ENCODE measurements at regions not wholly inside any gene's neighbourhood (a gene's known extent, or its start where the extent isn't known, plus 50 kb on each side); places are given as distances from the start of the nearest gene placed in this dataset.
"Not testable (repeated sequence)": the region's sequence is repeated elsewhere in the genome, so short reads cannot be mapped to it uniquely, and the experiment has no call there.

DNA sequence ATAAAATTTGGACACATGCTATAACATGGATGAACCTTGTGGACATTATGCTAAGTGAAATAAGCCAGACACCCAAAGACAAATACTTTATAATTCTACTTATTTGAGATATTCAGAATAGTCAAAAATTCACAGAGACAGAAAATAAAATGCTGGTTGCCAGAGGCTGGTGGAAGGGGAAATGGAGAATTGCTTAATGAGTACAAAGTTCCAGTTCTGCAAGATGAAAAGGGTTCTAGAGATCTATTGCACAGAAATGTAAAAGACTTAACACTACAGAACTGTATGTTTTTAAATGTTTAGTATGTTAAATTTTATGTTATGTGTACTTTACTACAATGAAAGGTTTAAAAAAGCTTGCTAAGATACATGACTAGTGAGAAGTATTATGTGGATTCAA, 344.8 kb downstream of the CNTN3 start:
- DNase-seq = no peak

DNA sequence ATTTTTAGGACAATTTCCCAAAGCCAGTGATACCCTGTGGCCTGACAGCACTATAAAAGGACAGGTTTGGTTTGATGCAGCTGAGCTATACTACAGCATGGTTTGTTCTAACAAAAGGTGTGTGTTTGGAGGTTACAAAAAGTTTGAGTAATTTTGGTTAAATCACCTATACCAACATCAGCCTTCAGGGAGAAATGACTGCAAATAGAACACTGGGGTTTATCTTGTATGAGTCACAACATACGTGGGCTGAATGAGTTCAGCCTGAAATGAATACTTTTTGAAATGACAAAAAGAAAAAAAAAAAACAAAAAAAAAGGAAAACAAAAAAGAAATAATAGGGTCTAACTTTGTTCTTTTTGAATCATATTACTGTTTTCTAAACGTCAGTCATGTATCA, 345.7 kb downstream of the CNTN3 start:
- DNase-seq = no peak

- no peak for DNase-seq
These were observed 346.8 kb downstream of the CNTN3 start for GRCh38 chr3:74267588-74268184.

GRCh38 chr3:74267131-74267530, 347.3 kb downstream of the CNTN3 start:
- DNase-seq = no peak

DNA sequence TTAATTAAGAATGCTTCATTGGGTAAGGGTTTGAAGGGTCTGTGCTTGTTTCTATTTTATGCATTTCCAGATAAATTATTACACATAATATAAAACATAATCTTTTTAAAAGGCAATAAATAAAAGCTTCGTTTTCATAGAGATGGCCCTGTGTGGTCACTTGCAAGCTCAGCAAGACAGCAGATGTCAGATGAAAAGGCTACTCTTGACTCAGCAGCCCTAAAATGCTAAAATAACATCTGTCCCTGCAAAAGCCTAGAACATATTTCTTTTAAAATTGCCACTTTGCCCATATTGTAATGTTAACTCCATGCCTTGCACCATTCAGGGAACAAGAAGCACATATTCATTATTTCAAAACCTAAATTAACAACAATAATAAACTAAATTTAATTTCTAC, 349.4 kb downstream of the CNTN3 start:
- DNase-seq = no peak

GRCh38 chr3:74263031-74263430, 351.4 kb downstream of the CNTN3 start:
- no peak for DNase-seq

- no peak for DNase-seq
These were observed 381.4 kb downstream of the CNTN3 start for GRCh38 chr3:74233091-74233490.

GRCh38 chr3:74217467-74217866, 397.0 kb downstream of the CNTN3 start:
- no peak for DNase-seq

- no peak for DNase-seq
These were observed 400.2 kb downstream of the CNTN3 start for GRCh38 chr3:74214286-74214685.

DNA sequence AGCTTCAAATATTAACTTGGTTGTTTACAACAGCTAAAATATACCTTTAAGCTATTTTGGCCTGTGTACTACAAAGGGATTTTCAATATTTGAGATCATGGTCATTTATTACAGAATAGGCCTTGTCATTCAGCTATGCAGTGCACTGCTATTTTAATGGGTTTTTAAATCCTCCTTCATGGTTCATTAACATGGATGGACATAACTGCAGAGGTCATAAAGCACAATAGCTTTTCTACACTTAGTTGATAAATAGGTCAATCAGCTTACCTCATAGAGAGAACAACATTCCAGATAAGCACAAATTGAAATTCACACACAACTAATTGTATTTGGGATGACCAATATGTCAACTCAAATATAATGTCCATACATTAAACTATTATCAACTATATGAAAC, 403.7 kb downstream of the CNTN3 start:
- no peak for DNase-seq

DNA sequence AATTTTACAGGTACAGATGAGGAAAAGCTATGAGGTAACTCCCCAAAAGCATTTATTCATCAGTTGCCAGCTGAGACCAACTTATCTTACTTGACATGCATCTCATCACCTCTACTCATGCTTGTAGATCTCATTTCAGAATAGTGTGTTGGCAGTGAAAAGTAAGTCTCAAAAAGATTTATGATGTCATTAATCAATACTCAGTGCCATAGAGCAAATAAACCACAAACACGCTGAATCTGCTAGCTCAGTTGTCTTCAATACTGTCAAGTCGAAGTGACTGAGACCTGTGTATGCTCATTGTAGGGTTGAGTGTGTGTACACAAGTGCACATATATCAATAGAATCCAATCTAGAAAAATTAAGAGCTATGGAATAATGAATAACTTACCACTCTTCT, 413.5 kb downstream of the CNTN3 start:
- DNase-seq = no peak

GRCh38 chr3:74178664-74179063, 435.8 kb downstream of the CNTN3 start:
- DNase-seq = not testable (repeated sequence)

- DNase-seq = no peak
These were observed 441.4 kb downstream of the CNTN3 start for GRCh38 chr3:74173090-74173489.

- no peak for DNase-seq
These were observed 446.5 kb downstream of the CNTN3 start for GRCh38 chr3:74167926-74168325.

- DNase-seq = no peak
These were observed 449.2 kb downstream of the CNTN3 start for GRCh38 chr3:74165211-74165610.

- no peak for DNase-seq
These were observed 465.0 kb downstream of the CNTN3 start for GRCh38 chr3:74149466-74149865.

DNA sequence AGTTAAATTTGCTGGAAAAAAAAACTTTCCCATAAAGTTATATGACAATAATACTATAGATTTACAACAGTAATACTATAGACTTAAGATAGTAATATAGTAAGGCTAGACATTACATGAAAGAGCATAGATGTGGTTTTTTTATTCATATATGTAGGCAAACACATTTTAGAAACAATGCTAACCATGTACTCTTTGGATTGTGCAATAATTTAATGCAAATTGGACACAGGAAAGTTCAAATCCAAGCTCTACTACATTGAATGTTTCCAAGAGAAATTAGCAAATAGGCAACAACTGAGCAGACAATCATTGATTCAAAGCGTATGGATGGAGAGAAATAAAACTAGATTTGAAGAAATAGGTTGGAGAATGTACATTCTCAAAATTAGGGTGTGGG, 469.2 kb downstream of the CNTN3 start:
- no peak for DNase-seq

DNA sequence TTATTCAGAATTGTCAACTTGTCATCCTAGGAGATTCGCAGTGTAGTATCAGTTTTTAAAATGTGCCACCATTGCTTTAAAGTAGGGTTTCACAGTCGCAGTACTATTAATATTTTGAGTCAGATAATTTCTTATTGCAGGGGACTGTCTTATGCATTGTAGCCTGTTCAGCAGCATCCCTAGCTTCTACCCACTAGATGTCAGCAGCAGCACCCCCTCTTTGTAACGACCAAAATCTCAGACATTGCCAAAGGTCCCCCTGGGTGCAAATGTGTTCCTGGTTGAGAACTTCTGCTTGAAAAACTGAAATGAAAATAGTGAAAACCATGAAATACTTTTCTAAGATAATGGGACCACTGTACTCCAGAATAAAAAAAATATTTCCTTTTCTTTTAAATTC, 474.8 kb downstream of the CNTN3 start:
- DNase-seq = no peak

DNA sequence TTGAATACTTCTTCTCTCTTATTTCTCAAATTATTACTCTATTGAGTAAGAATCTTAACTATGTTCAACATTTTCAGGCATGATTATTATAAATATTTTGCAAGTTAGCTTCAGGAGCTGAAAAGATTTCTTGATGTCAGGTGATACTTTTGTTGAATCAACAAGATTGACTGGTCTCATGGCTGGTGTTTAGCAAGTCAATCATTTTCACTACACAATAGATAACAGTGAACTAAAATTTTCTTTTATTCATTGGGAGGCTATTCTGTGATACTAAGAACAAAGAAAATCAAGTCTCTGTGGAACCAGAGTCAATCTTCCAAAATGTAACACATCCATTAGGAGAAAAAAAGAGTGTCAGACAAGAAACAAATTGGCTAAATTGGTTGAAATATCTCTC, 476.7 kb downstream of the CNTN3 start:
- DNase-seq = no peak

DNA sequence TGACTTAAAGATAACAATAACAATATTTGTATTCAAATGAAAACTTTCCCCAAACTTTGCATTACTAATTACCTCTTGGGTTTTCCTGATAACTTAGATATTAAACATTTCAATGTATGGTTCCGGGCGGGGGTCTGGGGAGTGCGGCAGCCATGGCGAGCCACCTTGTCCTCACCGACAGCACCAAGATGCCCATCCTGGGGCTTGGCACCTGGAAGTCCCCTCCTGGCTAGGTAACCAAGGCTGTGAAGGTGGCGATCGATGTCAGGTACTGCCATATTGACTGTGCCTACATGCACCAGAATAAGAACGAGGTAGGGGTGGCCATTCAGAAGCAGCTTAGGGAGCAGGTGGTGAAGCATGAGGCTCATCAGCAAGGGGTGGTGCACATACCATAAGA, 478.7 kb downstream of the CNTN3 start:
- DNase-seq = no peak

GRCh38 chr3:74134831-74135230, 479.6 kb downstream of the CNTN3 start:
- no peak for DNase-seq

DNA sequence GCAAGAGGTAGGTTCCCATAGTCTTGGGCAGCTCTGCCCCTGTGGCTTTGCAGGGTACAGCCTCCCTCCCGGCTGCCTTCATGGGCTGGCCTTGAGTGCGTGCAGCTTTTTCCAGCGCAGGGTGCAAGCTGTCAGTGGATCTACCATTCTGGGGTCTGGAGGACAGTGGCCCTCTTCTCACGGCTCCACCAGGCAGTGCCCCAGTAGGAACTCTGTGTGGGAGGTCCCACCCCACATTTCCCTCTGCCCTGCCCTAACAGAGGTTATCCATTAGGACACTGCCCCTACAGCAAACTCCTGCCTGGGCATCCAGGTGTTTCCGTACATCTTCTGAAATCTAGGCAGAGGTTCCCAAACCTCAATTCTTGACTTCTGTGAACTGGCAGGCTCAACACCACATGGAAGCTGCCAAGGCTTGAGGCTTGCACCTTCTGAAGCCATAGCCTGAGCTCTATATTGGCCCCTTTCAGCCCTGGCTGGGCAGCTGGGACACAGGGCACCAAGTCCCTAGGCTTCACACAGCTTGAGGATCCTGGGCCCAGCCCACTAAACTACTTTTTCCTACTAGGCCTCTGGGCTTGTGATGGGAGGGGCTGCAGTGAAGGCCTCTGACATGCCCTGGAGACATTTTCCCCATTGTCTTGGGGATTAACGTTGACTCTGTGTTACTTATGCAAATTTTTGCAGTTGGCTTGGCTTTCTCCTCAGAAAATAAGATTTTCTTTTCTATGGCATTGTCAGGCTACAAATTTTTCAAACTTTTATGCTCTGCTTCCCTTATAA, 482.7 kb downstream of the CNTN3 start:
- DNase-seq = not testable (repeated sequence)

DNA sequence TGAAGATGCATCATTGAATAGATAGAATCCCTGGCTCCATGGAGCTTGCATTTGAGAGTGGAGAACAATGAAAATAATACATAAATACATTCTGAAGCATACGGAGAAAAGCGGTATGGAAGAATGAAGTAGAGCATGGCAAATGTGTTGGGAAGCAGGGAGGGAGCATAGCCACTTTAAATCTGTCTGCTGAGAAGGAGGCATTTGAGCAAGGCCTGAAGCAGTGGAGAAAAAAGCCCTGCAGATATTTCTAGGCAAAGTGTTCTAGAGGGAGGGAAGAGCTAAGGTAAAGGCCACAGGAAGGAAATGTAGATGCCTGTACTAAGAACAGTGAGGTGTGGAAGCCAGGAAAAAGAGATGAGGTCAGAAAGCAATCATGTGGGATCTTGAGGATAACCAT, 484.8 kb downstream of the CNTN3 start:
- no peak for DNase-seq

- DNase-seq = no peak
These were observed 485.4 kb downstream of the CNTN3 start for GRCh38 chr3:74129056-74129455.

DNA sequence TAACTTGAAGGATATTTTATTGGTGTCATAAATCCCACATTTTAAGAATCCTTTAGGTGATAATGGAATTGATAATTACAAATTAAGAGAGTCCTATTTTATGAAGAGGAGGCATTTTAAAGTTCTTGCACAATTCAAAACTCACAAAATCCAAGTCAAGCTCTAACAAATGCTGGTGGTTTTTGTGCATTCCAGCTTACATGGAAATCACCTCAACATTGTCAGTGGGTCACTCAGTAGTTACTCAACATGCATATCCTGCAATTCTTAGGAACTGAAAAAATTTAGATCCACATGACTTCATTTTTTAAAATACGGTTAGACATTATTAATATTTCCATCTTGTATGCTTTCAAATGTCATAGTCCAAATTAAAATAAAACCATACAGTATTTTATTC, 487.2 kb downstream of the CNTN3 start:
- DNase-seq = no peak
